ENCODE measurements at regions not wholly inside any gene's neighbourhood (a gene's known extent, or its start where the extent isn't known, plus 50 kb on each side); places are given as distances from the start of the nearest gene placed in this dataset.
"Not testable (repeated sequence)": the region's sequence is repeated elsewhere in the genome, so short reads cannot be mapped to it uniquely, and the experiment has no call there.

DNA sequence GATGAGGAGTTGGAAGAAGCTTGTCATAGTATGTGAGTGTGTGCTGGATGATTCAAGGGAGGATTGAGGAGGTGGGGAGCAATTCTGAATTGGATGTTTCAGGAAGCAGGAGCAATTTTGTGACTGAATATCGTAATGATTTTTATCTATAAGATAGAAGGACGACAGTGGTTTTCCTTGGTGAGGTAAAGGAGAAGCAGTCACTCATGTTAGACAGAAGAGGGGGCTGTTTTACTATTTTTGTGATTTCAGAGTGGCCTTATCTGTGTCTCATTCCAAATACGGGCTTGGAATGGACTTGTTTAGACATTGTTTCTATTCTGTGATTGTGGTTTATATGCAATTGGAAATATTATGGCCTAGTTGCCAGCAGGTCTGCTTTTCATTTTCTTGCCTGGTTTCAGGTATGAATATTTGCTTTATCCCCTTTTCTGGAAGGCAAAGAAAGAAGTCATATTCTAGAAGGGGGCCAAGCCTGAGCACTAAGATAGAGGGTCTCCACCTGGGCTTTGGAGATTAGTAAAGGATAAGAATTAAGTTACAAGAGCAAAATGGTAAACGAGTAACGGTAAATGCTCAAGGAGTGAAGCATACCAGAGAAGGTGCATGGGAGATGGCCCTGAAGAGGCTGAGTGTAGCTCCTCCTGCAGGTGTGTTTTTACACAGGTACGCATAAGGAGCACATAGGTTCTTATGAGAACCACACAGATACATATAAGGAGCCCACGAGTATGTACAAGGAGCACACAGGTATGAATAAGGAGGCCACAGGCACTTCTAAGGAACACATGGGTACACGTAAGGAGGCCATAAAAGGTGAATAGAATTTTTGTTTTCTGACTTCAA is 124.6 kb upstream of the KCNAB1 start:
- peak; percentile 44 for DNase-seq

DNA sequence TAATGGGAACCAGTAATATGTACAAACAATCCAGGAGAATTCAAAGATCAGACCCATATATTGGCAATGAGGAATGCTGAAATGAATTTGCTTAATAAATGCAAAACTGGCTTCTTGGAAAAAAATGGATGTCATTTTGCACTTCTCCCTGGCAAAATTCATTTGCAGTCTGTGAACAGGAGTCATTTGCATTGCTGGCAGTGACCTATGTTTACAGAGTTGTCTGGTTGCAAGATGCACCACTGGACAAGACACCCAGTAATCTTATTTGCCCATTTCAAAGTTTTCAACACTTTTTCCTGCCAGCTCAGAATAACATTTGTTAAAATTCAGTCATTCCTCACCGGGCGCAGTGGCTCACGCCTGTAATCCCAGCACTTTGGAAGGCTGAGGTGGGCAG is 123.5 kb upstream of the KCNAB1 start:
- DNase-seq, result no peak

DNA sequence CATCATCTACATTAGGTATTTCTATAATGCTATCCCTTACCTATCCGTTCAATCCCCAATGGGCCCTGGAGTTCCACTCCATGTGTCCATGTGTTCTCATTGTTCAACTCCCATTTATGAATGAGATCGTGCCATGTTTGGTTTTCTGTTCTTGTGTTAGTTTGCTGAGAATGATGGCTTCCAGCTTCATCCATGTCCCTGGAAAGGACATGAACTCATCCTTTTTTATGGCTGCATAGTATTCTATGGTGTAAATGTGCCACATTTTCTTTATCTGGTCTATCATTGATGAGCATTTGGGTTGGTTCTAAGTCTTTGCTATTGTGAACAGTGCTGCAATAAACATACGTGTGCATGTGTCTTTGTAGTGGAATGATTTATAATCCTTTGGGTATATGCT is 122.2 kb upstream of the KCNAB1 start:
- not testable (repeated sequence) for DNase-seq

DNA sequence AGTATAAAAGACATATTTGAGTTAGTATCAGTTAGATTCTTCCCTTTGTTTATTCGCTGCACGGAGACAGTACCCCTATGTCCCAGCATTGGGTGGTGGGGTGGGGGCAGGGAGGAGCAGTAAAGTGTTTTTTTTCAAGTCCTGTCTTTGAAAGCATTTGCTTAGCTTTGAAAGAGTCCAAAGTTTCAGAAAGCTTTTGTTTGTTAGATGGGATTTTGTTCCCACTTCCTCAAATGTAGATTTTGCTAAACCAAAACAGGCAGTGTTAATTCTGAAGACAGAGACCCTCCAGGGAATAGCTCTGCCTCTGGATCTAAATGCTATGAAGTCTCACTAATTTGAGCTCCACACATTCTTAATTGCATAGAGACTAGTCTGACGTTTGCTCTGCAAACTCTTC is 114.6 kb upstream of the KCNAB1 start:
- DNase-seq, result no peak

DNA sequence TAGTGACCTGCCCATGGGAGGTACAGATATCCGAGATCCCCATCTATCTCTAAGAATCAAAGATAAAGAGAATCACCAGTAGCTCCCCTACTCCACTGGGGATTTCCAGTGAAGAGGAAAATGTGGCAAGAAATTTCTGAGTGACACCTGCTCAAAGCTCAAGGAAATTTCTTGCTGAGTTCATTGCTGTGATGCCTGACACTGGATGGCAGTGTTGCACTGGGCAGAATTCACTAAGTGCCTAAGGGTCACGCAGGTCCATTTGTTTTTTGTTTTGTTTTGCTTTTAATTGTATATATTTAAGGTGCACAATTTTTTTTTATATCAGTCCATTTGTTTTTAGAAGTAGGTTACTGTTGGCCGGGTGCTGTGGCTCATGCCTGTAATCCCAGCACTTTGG is 109.5 kb upstream of the KCNAB1 start:
- no peak for DNase-seq

DNA sequence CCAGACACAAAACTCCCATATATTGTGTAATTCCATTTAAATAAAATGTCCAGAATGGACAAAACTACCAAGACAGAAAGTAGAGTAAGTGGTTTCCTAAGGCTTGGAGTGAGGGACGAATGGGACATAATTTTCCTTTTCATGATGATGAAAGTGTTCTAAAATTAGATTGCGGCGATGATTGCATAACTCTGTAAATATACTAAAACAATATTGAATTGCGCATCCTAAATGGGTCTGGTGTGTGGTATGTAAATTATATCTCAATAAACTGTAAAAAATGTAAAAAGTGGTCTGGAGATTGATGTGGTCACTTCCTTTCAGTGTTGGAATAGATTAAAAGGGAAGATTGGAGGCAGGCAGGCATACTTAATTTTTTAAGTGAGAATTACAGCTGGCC is 105.9 kb upstream of the KCNAB1 start:
- no peak for DNase-seq

DNA sequence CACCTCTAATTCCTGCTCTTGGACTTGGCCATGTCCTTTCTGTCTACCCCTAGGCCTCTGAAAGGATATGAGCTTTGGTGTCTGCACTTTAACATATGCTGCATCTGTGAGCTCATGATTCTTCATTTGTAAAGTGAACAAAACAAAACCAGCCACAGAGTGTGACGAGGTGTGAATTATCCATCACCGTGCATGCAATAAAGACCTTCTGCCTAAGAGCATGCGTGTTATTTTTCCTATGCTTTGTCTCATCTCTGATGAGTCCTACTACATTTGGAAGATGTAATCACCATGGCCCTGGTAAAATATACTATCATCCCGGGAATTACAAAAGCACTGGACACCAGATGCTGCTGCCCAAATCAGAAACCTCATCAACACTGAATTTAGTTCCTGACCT is 103.5 kb upstream of the KCNAB1 start:
- DNase-seq, result no peak

DNA sequence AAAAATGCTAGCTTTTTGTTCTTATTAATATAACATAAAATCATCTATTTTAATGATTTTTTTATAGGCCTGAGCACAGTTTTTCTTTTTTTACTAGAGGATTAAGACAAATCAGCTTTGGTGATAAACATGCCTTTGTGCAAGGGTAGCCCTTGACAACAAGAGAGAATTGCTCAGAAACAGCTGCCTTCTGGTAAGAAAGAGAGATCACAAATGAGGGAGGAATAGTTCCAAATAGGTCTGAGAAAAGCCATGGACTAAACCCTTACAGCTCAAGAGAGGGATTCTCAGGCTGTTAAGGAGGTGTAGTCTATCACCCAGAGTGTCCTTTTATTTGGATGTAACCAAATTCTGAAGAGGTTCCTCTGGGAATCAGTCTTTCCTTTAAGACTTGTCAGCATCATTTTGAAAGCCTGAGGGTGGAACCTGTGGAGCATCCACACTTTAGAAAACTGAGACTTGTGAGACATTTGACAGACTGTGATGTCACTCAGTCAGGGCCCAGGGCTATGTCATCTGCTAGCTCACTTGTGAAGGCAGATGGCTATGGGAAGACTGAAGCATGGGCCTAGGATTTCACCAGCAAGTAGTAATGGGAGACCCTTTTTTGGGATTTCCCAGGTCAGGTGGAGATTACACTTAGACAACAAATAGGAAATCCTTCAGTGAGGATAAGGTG is 102.9 kb upstream of the KCNAB1 start:
- no peak for DNase-seq

DNA sequence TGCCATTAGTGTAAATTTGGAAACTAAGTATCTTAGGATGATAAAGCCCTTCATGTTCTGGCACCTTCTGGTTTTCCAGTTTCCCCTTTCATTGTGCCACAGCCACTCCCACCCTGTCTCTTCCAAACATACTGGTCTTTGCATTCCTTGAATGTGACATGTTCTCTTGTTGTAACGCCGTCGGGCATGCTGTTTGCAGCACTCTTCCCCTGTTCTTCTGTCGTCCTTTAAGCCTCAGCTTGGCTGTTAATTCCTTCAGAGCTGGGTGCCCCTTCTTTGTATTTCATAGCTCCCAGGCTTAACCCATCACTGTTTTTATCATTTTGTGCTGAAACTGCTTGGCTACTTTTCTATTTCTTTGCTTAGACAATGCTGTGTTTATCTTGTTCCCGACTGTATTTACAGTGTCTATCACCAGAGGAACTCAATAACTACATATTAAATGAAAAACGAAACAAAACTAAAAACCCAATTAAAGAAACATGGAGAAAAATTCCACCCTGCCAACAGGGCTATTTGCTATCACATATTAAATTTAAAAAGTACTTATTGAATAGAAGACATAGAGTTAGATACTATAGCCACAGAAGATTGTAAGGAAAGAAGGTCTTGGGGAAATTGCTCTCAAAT is 95.4 kb upstream of the KCNAB1 start:
- DNase-seq, result no peak

DNA sequence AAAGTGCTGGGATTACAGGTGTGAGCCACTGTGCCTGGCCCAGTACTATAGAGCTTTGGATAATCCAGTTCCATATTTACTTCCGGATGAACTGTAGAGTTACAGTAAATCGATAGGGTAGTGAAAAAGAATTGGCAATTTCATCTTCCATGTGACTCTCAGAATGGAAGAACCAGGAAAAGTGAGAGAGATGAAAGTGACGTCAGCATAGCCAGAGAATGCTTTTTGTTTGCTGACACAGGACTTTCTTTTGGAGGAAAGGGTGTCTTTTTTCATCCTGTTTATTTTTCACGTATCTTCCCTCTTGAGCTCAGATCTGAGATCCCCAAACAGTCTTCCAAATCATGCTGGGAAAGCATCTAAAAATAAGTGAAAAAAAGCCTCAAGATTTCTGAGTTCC is 91.2 kb upstream of the KCNAB1 start:
- DNase-seq, result no peak

DNA sequence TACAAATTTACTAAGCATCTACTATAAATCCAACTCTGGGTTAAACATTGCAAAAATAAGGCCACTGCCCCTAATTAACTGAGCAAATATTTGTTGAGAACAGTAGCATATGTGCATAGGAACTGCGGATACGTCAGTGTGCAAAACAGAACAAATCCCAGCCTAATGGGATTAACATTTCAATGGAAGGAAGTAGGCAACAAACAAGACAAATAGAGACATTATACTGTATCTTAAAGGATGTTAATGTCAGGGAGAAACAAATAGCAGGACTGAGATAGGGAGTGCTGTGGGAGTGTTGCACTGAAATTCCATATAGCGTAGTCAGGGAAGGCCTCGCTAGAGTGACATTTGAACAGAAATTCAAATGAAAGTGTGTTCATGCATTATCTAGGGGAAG is 89.7 kb upstream of the KCNAB1 start:
- DNase-seq, result no peak

DNA sequence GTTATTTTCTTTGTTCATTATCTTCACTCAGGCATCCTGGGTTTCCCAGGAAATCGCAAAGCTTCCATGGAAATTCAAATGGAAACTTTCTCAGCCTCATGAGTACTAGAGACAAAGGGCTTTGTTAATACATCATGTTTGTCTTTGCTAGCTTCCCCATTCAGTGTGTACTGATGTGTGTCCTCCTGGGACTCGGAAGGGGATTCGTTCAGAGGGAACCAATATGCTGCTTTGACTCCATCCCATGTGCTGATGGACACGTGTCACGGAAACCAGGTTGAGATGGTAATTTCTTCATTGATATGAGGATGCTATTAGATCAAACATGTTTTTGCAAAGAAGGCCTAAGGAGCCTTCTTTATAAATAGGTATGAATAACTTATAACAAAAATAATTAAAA is 87.0 kb upstream of the KCNAB1 start:
- DNase-seq, result no peak

DNA sequence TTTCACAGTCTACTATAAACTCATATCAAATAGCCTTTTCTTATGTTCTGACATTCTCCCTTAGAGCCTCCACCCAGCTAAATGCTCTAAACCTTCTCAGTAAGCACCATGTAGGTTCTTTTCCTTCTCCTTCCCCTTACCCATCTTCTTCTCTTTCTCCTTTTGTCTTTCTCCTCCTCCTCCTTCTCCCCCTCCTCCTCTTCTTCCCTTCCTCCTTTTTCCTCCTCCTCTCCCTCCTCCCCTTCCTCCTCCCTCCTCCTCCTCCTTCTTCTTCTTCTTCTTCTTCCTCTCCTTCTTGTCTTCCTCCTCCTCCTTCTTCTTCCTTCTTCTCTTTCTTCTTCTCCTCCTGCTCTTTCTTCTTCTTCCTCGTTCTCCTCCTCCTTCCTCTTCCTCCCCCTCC is 85.2 kb upstream of the KCNAB1 start:
- DNase-seq, result no peak

DNA sequence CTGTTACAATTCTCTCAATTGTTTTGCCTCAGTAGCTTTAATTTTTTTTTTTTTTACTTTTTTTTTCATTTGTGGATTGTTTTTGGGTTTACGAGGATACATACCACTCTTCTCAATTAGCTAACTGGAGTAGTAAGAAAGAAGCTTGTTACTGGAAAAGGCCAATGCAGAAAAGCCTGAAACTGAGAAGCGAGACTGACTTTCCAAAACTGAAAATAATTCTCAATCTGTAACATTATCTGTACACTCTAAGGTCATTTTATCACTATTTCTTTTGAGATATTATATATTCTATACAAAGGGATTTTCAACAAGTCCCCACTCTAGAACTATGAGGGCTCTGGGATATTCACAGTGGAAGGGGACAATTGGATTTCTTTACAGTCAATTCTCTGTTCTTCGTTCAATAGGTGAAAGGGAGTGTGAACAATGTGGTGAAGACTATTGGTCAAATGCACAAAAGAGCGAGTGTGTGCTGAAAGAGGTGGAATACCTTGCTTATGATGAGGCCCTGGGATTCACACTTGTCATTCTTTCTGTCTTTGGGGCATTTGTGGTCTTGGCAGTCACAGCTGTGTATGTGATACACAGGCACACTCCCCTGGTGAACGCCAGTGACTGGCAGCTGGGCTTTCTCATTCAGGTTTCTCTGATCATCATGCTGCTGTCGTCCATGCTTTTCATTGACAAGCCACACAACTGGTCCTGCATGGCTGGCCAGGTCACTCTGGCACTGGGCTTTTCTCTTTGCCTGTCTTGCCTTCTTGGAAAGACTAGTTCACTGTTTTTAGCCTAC is 83.9 kb upstream of the KCNAB1 start:
- no peak for DNase-seq

DNA sequence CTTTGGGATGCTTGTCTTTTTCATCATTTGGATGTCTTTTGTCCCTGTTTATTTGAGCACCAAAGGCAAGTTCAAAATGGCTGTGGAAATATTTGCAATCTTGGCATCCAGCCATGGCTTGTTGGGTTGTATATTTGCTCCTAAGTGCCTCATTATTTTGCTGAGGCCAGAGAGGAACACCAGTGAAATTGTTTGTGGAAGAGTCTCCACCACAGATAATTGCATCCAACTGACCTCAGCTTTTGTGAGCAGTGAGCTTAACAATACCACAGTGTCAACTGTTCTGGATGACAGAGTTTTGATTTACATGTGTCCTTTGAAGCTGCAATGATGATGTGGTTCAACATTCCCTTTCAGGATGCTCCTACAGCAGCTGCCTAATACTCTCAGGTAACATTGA is 83.0 kb upstream of the KCNAB1 start:
- no peak for DNase-seq

DNA sequence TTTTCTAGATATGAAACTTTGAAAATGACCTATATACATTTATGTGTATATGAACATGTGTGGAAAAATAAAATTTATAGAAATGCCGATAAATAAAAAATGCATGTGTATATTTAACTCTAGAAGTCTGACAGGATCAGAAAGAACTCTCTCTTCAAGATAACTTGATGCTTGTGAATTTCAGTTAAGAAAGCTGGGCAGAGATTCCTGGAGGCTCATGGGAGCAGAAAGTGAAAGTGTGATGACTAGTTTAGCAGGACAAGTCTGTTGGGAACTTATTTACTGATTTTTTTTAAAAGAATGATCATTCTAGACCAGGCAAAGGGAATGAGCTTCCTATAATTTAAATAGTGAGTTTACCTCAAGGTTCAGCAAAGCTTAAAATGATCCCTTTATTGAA is 81.5 kb upstream of the KCNAB1 start:
- DNase-seq, result no peak

DNA sequence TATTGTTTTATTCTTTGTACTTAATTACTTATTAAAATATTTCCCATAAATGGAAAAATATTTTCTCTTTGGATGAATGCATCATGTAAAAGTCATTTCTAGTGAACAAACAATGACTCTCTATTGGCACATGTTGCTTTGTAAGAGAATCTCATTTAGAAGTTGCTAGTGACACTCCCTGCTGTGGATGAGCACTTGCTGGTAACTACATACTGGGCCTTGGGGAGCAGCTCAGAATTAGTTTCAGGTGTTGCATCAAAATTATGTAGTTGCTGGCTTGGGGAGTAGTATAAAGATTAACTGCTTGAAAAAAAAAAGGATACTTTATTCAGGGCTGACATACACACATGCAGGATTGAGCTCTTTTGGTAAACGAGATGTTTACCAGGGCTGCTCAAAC is 80.3 kb upstream of the KCNAB1 start:
- no peak for DNase-seq

DNA sequence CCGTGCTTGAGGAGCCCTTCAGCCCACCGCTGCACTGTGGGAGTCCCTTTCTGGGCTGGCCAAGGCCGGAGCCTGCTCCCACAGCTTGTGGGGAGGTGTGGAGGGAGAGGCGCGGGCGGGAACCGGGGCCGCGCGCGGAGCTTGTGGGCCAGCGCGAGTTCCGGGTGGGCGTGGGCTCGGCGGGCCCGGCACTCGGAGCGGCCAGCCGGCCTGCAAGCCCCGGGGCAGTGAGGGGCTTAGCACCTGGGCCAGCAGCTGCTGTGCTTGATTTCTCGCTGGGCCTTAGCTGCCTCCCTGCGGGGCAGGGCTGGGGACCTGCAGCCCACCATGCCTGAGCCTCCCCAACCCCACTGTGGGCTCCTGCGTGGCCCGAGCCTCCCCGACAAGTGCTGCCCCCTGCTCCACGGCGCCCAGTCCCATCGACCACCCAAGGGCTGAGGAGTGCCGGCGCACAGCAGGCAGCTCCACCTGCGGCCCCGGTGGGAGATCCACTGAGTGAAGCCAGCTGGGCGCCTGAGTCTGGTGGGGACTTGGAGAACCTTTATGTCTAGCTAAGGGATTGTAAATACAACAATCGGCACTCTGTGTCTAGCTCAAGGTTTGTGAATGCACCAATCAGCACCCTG is 79.0 kb upstream of the KCNAB1 start:
- not testable (repeated sequence) for DNase-seq

DNA sequence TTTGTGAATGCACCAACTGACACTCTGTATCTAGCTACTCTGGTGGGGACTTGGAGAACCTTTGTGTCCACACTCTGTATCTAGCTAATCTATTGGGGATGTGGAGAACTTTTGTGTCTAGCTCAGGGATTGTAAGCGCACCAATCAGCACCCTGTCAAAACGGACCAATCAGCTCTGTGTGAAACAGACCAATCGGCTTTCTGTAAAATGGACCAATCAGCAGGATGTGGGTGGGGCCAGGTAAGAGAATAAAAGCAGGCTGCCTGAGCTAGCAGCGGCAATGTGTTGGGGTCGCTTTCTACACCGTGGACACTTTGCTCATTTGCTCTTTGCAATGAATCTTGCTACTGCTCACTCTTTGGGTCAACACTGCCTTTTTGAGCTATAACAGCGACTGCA is 78.5 kb upstream of the KCNAB1 start:
- DNase-seq, result not testable (repeated sequence)

DNA sequence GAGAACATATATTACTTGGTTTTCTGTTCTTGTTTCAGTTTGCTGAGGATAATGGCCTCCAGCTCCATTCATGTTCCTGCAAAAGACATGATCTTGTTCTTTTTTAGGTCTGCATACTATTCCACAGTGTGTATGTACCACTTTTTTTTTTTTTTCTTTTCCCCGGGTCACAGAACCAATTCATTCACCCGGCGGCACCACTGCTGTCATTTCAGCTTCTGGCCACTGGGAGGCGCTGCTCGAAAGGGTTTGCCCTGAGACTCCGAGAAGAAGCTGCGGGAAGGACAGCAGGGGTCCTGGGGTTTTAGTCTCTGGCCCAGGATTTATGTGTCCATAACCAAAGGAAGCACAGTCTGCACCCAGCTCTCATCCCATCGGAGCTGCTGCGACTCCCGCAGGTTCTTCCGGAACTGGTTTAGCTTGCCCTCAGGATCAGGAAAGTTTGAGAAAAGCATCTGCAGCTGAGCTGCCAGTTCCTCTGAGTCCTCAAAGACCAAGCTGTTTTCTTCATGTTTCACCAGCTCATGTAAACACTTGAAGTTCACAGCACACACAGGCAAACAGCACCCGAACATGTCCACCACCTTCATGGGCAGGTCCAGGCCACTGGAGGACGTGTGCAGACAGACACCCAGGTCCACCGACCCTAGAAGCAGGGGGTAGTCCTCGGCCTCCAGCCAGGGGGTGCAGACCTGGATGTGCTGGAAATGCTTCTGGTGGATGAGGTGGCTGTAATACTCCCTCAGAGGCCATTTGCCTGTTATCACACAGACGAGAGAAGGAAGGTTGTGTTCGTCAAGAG is 76.3 kb upstream of the KCNAB1 start:
- DNase-seq, result not testable (repeated sequence)

DNA sequence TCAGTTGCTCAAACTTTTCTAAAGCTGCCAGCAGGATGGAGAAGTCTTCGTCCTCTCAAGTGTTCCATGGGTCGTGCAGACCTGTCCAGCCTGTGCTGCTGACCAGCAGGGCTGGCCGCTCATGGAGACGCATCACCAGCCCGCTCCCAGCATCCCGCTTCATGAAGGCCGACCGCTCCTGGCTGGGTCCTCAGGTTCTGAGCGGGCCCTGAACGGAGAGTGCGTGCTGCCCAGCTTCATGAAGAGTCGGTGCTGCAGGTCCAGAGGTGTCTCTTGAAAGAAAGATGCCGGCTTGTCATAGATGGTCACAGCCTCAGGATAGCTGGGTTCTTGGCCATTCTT is 75.8 kb upstream of the KCNAB1 start:
- DNase-seq, result no peak

DNA sequence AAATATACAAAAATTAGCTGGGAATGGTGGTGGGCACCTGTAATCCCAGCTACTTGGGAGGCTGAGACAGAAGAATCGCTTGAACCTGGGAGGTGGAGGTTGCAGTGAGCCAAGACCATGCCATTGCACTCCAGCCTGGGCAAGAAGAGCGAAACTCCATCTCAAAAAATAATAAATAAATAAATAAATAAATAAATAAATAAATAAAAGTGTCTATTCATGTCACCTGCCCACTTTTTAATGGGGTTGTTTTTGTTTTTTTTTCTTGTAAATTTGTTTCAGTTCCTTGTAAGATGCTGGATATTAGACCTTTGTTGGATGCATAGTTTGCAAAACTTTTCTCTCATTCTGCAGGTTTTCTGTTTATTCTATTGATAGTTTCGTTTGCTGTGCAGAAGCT is 71.9 kb upstream of the KCNAB1 start:
- DNase-seq, result not testable (repeated sequence)

Data from fibroblast of skin of right biceps (primary cell).